HepG2 (cell line): ENCODE measurements at regions not wholly inside any gene's neighbourhood (a gene's known extent, or its start where the extent isn't known, plus 50 kb on each side); places are given as distances from the start of the nearest gene placed in this dataset.

Source experiments
- HMGXB3 ChIP-seq: sonication (generic); formaldehyde crosslinking; IDR thresholded peaks from 2 replicates; pipeline ENCODE4 v1.4.0; 2020; ENCODE audit warnings: missing genetic modification reagents, borderline replicate concordance
- POLR2A ChIP-seq, 2 experiments: IDR thresholded peaks; 2 replicates each; pipeline ENCODE4 v1.6.1; 2011; ENCODE audit warnings: low read depth in 2 of 2, low read length in 2 of 2, mild to moderate bottlenecking in 1 of 2, moderate library complexity in 1 of 2; ENCODE audit not compliant: insufficient read depth in 1 of 2
- SKIL ChIP-seq: sonication (generic); formaldehyde crosslinking; IDR thresholded peaks from 2 replicates; pipeline ENCODE4 v1.8.0; 2022; ENCODE audit warnings: missing genetic modification reagents, mild to moderate bottlenecking, moderate library complexity, borderline replicate concordance
- YY1 ChIP-seq: IDR thresholded peaks from 2 replicates; pipeline ENCODE4 v1.6.1; 2011; ENCODE audit warnings: low read length, low read depth, moderate library complexity, mild to moderate bottlenecking; ENCODE audit not compliant: insufficient read depth, insufficient replicate concordance
- ZZZ3 ChIP-seq: sonication (generic); formaldehyde crosslinking; IDR thresholded peaks from 2 replicates; pipeline ENCODE4 v1.4.0; 2020; ENCODE audit warnings: missing genetic modification reagents, mild to moderate bottlenecking, borderline replicate concordance

GRCh38 chr16:80387318-80387921 is 153.4 kb upstream of the DYNLRB2 start:
- TF ChIP-seq YY1: no peak
- no peak for TF ChIP-seq SKIL
- TF ChIP-seq POLR2A (IDR thresholded peaks at IDR 0.05; ENCODE audit: insufficient read depth in 1 of 2, low read depth in 2 of 2, low read length in 2 of 2): no peak
- no peak for TF ChIP-seq ZZZ3 (CRISPR knock-in tag)
- TF ChIP-seq HMGXB3: no peak
